ENCODE measurements at regions not wholly inside any gene's neighbourhood (a gene's known extent, or its start where the extent isn't known, plus 50 kb on each side); places are given as distances from the start of the nearest gene placed in this dataset.

DNA sequence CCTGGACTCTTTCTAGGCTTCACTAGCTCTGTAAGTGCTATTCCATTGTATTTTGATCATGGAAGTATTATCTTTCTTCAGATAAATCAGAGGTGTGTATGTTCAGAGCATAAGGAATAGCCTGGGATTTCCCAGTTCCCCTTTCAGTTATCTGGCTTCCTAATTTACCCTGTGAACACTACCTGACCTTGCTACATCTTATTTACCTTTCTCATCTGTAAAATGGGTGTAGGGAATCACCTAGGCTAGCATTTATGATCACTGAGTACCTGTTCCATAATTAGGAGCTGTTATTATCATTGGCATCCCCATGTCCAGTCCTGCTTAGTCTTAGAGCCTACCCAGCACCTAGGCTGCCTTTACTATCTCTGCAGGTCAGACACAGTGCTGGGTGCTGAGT, 149.3 kb upstream of the NR2F2 start:
- Histone ChIP-seq H3K4me3 (no peak overlapping the region), H3K4me1 (replicated peaks in 1 of 2) (no peaks in the 10 kb centered on the region), H3K27me3 (no peaks in the 10 kb centered on the region), H3K36me3 (replicated peaks in 1 of 2) (no peaks in the 10 kb centered on the region), H3K27ac (peak overlapping the region in 1 of 5 donors; percentile 22), H3K9me3 (replicated peaks in 1 of 3) (no peaks in the 10 kb centered on the region)
- DNase-seq: no peak
- no peak for TF ChIP-seq POLR2A (IDR thresholded peaks at IDR 0.05)
- TF ChIP-seq, protein P1, sequence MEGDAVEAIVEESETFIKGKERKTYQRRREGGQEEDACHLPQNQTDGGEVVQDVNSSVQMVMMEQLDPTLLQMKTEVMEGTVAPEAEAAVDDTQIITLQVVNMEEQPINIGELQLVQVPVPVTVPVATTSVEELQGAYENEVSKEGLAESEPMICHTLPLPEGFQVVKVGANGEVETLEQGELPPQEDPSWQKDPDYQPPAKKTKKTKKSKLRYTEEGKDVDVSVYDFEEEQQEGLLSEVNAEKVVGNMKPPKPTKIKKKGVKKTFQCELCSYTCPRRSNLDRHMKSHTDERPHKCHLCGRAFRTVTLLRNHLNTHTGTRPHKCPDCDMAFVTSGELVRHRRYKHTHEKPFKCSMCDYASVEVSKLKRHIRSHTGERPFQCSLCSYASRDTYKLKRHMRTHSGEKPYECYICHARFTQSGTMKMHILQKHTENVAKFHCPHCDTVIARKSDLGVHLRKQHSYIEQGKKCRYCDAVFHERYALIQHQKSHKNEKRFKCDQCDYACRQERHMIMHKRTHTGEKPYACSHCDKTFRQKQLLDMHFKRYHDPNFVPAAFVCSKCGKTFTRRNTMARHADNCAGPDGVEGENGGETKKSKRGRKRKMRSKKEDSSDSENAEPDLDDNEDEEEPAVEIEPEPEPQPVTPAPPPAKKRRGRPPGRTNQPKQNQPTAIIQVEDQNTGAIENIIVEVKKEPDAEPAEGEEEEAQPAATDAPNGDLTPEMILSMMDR (IDR thresholded peaks at IDR 0.05): no peak
- intact Hi-C loops (cut with DNase I): no loop called here

DNA sequence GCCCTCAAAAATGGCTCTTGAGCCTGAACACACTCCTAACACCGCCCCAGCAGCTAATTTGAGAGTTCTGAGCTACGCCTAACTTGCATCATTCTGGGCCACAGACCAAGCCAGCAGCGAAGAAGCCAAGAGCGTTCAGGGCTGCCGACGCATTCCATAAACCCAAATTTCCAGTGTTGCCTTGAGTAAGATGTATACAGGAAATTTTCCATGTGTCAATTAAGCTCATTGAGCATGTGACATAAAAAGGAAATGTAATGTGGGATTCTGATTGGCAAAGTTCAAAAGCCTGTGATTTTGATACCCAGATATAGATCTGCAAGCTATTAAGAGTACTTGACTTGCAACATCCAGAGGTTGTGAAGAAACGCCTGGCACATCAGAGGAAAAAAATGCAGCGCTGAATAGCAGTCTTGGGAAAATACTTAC, 148.6 kb upstream of the NR2F2 start:
- intact Hi-C loops (cut with DNase I): no loop called here

DNA sequence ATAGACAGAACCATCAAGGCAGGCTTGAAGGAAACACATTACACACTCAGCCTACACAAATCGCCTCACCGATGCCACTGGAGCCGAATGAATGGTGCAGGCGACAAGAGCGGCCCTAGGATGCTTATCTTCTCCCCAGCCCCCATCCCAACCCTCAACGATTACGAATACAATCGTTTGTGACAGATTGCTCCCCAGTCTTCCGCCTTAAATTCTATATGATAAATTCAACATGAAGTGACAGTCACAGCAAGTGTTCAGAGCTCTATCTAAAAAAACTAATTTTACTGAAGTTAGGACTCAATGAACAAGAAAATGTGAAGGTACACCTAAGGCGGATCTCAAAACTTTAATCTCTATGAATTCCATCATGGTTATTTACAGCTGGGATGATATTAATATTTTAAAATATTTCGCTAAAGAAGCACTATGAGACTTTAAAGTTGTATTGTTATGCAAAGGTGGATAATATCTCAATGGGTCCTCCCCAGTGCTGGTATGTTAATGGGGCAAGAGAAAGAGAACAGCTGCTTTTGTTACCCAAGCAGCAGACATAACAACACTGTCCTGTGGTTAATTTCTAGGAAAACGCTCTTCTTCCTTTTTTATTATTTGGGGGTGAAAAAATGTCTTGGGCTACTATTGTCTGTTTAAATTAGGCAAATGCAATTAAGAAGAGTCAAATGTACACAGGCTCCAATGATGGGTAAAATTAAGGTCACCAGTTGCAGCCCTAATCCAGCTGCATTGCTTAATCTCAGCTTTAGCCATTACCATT, 147.6 kb upstream of the NR2F2 start:
- intact Hi-C loops (cut with DNase I): no loop called here
- Histone ChIP-seq H3K4me1 (replicated peaks in 1 of 2) (no peaks in the 10 kb centered on the region), H3K27ac (no peak overlapping the region), H3K27me3 (no peaks in the 10 kb centered on the region), H3K9me3 (replicated peaks in 1 of 3) (no peaks in the 10 kb centered on the region), H3K36me3 (replicated peaks in 1 of 2) (no peaks in the 10 kb centered on the region), H3K4me3 (no peak overlapping the region)
- TF ChIP-seq POLR2A (IDR thresholded peaks at IDR 0.05): no peak
- 85 to 94% (median 89%) methylated on average over 12 of the region's 12 CpGs for WGBS, 4 donors
- no peak for DNase-seq

More for the DNA sequence above, 148.6 kb upstream of the NR2F2 start:
- TF ChIP-seq, protein P1 (IDR thresholded peaks at IDR 0.05): no peak
- no peak for TF ChIP-seq POLR2A (IDR thresholded peaks at IDR 0.05)
- Histone ChIP-seq H3K27me3 (no peaks in the 10 kb centered on the region), H3K27ac (peak overlapping the region in 1 of 5 donors; percentile 22), H3K4me3 (no peak overlapping the region), H3K36me3 (replicated peaks in 1 of 2) (no peaks in the 10 kb centered on the region), H3K9me3 (replicated peaks in 1 of 3) (no peaks in the 10 kb centered on the region), H3K4me1 (replicated peaks in 1 of 2) (no peaks in the 10 kb centered on the region)
- no peak for DNase-seq
- 78 to 87% (median 86%) methylated on average over 7 to 8 of the region's 8 CpGs for WGBS, 4 donors

DNA sequence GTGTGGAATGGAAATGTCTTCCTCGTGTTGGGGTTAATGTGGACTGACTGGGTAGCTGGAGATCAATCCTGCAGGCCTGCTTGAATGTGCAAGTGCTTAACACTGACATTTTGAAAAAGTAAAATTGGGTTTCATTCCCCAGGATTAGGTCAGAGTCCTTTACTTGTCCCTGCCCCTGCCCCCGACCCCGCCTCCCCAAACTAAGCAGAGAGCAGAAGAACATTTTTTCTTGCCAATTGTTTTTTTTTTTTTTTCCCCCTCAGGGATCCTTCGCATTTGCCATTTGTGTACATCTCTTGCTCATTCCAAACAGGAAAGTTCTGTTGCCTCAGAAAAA, 147.0 kb upstream of the NR2F2 start:
- Histone ChIP-seq H3K27ac (no peak overlapping the region), H3K36me3 (replicated peaks in 1 of 2) (no peaks in the 10 kb centered on the region), H3K27me3 (no peaks in the 10 kb centered on the region), H3K4me1 (replicated peaks in 1 of 2) (no peaks in the 10 kb centered on the region), H3K4me3 (no peak overlapping the region), H3K9me3 (replicated peaks in 1 of 3) (no peaks in the 10 kb centered on the region)
- 80 to 85% (median 85%) methylated on average over 4 of the region's 4 CpGs for WGBS, 4 donors
- TF ChIP-seq, protein P1 (IDR thresholded peaks at IDR 0.05): no peak
- no peak for TF ChIP-seq POLR2A (IDR thresholded peaks at IDR 0.05)
- DNase-seq: no peak
- intact Hi-C loops (cut with DNase I): no loop called here

DNA sequence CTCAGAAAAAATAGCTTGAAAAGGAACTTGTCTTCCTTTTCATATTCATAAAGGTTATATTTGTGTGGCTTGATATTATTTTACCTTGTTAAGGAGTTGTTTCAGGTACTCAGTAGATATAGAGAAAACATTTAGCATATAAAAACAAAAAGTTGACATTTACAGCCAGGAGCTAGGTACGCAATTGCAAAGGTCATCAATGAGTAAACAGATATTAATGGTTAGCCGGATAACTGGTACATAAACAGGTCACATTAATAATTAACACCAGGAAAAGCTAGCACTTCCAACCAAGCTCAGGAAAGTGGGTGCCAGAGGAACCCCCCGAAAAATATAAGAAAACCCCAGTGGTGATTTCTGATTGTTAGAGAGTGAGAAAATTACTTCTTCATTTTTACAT, 146.6 kb upstream of the NR2F2 start:
- WGBS, 4 donors: 69 to 87% (median 77%) methylated on average over 3 of the region's 3 CpGs

More for the DNA sequence above, 146.6 kb upstream of the NR2F2 start:
- Histone ChIP-seq H3K27ac (no peak overlapping the region), H3K4me1 (replicated peaks in 1 of 2) (no peaks in the 10 kb centered on the region), H3K27me3 (no peaks in the 10 kb centered on the region), H3K4me3 (no peak overlapping the region), H3K36me3 (replicated peaks in 1 of 2) (no peaks in the 10 kb centered on the region), H3K9me3 (replicated peaks in 1 of 3) (no peaks in the 10 kb centered on the region)
- TF ChIP-seq POLR2A (IDR thresholded peaks at IDR 0.05): no peak
- TF ChIP-seq, protein P1 (IDR thresholded peaks at IDR 0.05): no peak
- DNase-seq: no peak
- intact Hi-C loops (cut with DNase I): no loop called here
